Activated CD8-positive, alpha-beta memory T cell treated with anti-CD3 and anti-CD28 coated beads for 4 hours (primary cell): ENCODE measurements at regions not wholly inside any gene's neighbourhood (a gene's known extent, or its start where the extent isn't known, plus 50 kb on each side); places are given as distances from the start of the nearest gene placed in this dataset.
"Not testable (repeated sequence)": the region's sequence is repeated elsewhere in the genome, so short reads cannot be mapped to it uniquely, and the experiment has no call there.

ENCODE experiments used
- DNase-seq, 2 donors: peaks; one replicate each; pipeline ENCODE4 v3.0.0-alpha.2; 2020; ENCODE audit warnings: low read depth in 2 of 2

- DNase-seq = no peak
Observed at GRCh38 chr5:71821029-71821428, 102.0 kb downstream of the CARTPT start.

- not testable (repeated sequence) for DNase-seq
Observed at GRCh38 chr5:71822065-71822464, 103.0 kb downstream of the CARTPT start.

GRCh38 chr5:71825992-71826391 lies 106.9 kb downstream of the CARTPT start:
- no peak for DNase-seq

GRCh38 chr5:71828291-71829040 lies 109.4 kb downstream of the CARTPT start:
- no peak for DNase-seq

GRCh38 chr5:71829206-71829605 lies 110.1 kb downstream of the CARTPT start:
- no peak for DNase-seq

GRCh38 chr5:71830681-71831539 lies 111.8 kb downstream of the CARTPT start:
- DNase-seq = no peak

GRCh38 chr5:71832812-71833715 lies 114.0 kb downstream of the CARTPT start:
- no peak for DNase-seq

- DNase-seq = no peak
Observed at GRCh38 chr5:71834601-71835000, 115.5 kb downstream of the CARTPT start.

- DNase-seq = no peak
Observed at GRCh38 chr5:71836084-71836483, 117.0 kb downstream of the CARTPT start.

GRCh38 chr5:71836559-71837112 lies 117.6 kb downstream of the CARTPT start:
- DNase-seq = no peak

- no peak for DNase-seq
Observed at GRCh38 chr5:71838286-71838685, 119.2 kb downstream of the CARTPT start.

GRCh38 chr5:71839096-71839884 lies 120.2 kb downstream of the CARTPT start:
- no peak for DNase-seq

- no peak for DNase-seq
Observed at GRCh38 chr5:71841107-71841506, 122.0 kb downstream of the CARTPT start.

GRCh38 chr5:71843111-71843510 lies 124.0 kb downstream of the CARTPT start:
- no peak for DNase-seq

GRCh38 chr5:71844862-71845261 lies 125.8 kb downstream of the CARTPT start:
- no peak for DNase-seq

GRCh38 chr5:71859515-71859914 lies 140.4 kb downstream of the CARTPT start:
- DNase-seq = no peak

GRCh38 chr5:71860048-71860447 lies 141.0 kb downstream of the CARTPT start:
- no peak for DNase-seq

GRCh38 chr5:71861682-71862081 lies 142.6 kb downstream of the CARTPT start:
- DNase-seq = no peak

GRCh38 chr5:71862087-71862486 lies 143.0 kb downstream of the CARTPT start:
- no peak for DNase-seq

- DNase-seq = no peak
Observed at GRCh38 chr5:71862507-71863060, 143.5 kb downstream of the CARTPT start.
